Bronchial epithelial cell (primary cell): ENCODE measurements at regions not wholly inside any gene's neighbourhood (a gene's known extent, or its start where the extent isn't known, plus 50 kb on each side); places are given as distances from the start of the nearest gene placed in this dataset.

Experiments
- DNase-seq: peaks from one replicate; pipeline ENCODE4 v3.0.0-alpha.2; 2010; ENCODE audit warnings: low read depth
- FAIRE-seq: peaks from 2 replicates; lab custom pipeline; 2011; peaks lifted over from hg19 to GRCh38; lab: Jason Lieb, UNC
- H3K27me3 ChIP-seq: 2 replicates; pipeline ENCODE4 v1.5.1; 2011; ENCODE audit warnings: low read length; ENCODE audit not compliant: control insufficient read depth, insufficient read depth
- H3K36me3 ChIP-seq: 2 replicates; pipeline ENCODE4 v1.5.1; 2011; ENCODE audit warnings: low read length; ENCODE audit not compliant: control insufficient read depth, insufficient read depth
- H3K4me3 ChIP-seq: 2 replicates; pipeline ENCODE4 v1.5.1; 2011; ENCODE audit warnings: mild to moderate bottlenecking, low read depth, low read length, control low read depth
- TF ChIP-seq, protein P1 (sequence below): IDR thresholded peaks from 2 replicates; pipeline ENCODE4 v1.5.1; 2011; ENCODE audit warnings: mild to moderate bottlenecking, moderate library complexity, low read length, control low read depth, inconsistent platforms; ENCODE audit not compliant: insufficient read depth, severe bottlenecking

DNA sequence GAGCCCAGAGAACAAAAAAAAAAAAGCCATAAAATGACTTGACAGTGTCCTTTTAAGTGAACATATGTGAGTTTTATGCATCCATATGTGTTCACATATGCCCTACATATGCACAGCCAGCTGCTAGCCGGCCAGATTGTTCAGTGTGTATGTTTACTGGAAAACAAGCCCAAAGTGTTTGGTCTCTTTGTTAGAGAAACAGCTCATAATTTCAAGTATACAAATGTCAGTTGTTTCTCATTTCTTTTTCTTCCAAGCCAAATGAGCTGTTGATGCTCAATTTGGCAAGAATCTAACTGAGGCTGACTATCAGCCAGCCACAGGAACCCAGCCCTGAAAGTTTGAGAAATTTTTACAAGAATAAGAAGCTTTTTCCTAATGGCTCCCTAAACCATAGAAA is 60.8 kb upstream of the TSPAN8 start:
- TF ChIP-seq, protein P1, sequence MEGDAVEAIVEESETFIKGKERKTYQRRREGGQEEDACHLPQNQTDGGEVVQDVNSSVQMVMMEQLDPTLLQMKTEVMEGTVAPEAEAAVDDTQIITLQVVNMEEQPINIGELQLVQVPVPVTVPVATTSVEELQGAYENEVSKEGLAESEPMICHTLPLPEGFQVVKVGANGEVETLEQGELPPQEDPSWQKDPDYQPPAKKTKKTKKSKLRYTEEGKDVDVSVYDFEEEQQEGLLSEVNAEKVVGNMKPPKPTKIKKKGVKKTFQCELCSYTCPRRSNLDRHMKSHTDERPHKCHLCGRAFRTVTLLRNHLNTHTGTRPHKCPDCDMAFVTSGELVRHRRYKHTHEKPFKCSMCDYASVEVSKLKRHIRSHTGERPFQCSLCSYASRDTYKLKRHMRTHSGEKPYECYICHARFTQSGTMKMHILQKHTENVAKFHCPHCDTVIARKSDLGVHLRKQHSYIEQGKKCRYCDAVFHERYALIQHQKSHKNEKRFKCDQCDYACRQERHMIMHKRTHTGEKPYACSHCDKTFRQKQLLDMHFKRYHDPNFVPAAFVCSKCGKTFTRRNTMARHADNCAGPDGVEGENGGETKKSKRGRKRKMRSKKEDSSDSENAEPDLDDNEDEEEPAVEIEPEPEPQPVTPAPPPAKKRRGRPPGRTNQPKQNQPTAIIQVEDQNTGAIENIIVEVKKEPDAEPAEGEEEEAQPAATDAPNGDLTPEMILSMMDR, result no peak
- Histone ChIP-seq H3K4me3 (no peak overlapping the region), H3K36me3 (no peaks in the 10 kb centered on the region), H3K27me3 (no peaks in the 10 kb centered on the region)
- DNase-seq (no peak), FAIRE-seq (no peak)

DNA sequence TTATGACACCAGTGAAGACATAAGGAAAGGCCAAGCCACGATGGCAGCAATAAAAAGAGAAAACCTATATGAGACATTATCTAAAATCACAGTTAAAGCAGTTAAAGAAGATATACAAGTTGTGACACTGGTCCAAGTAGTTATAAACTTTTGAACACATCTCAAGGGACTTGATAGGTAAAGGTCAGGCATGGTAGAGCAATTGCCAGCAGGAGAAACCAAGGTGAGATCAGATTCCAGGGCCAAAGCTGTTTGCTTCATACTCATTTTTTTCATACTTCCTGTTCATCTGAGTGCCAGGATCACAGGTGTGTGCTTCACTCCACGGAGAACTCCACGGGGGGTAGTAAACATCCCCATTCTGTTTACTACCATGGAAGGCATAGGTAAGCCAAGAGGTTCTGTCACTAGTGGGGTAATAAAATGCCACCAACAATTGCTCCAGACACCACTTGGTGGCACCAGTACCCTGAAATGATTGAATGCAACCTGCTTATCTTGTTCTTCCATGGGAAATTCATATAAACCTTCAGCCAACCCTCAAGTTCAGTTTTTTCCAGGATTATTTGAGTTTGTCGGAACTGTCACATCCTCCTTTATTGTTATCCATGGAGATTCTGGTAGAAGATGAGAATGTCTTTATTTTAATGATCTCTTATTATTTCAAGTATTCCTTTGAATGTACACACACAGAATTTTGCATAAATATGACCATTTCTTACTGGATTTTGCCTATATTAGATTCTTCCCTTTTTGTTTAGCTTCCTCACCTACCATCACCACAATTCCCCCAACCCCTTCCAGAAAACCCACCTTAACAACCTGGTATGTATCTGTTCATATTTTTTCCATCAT is 59.2 kb upstream of the TSPAN8 start:
- Histone ChIP-seq H3K36me3 (no peaks in the 10 kb centered on the region), H3K27me3 (no peaks in the 10 kb centered on the region), H3K4me3 (no peak overlapping the region)
- TF ChIP-seq, protein P1, result peak; percentile 58
- FAIRE-seq (peak; percentile 73), DNase-seq (peak; percentile 47)

DNA sequence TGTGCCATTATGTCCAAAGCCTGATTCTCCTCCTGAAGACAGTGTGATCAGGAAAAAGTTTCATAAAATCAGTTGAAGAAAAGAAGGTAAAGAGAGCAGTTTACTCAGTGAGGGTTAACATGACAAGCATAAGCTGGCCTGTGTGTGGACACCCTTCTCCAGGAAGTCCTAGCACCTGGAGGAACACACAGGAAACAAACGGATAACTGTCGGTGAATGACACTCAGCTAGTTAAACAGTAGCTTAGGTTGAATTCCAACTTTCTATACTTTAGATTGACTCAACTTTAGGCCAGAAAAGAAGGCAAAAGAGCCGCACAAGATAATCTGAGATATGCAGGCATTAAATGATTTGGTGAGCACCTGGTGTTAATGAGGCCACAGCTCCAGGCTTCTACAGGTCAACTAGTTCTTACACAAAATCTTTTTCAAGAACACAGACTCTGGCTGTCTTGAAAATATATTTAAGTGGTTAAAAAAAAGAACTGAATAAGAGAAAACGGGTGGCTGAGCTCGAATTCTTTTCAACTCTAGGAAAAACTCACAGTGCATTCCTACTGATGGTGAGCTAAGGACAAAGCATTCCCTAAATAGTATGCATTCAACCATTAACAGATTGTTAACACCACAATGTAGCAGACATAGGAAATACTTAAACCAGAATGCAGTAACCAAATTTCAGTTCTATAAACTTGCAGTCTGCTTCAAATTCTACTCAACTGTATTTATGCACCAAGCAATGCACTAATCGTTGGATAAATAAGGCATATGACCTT is 56.9 kb upstream of the TSPAN8 start:
- H3K36me3 ChIP-seq, result no peaks in the 10 kb centered on the region
- H3K4me3 ChIP-seq, result no peak overlapping the region
- FAIRE-seq (no peak), DNase-seq (no peak)
- H3K27me3 ChIP-seq, result no peaks in the 10 kb centered on the region
- TF ChIP-seq, protein P1, result no peak

DNA sequence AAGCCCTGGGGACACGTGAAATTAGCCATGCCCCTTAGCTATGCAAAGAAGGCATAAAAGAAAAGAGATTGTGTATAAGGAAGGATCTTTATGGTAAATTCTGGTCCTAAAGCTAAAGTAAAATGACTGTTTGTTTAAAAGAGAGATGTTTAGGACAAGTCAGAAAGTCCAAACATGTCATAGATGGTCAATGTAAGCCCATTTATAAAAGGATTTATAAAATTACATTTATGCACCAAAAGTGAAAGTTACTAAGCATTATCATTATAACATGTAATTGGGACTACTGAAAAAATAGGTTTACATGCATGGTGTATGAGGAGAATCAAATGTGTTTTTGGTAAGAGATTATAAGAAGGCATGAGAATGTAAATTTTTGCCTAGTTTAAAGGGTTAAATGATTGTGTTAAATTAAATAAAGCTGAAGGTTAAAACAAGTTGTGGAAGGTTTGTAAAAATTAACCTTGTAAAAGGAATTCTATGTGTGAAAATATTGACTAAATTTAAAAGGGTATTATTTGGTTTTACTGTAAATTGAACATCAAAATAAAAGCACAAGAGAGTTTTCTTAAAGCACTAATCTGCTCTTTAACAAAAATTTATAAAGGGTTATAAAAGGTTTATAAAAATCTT is 50.4 kb upstream of the TSPAN8 start:
- TF ChIP-seq, protein P1, result no peak
- DNase-seq, result no peak
- no peak overlapping the region for H3K4me3 ChIP-seq
- no peak for FAIRE-seq
- no peaks in the 10 kb centered on the region for H3K36me3 ChIP-seq
- no peaks in the 10 kb centered on the region for H3K27me3 ChIP-seq
